ENCODE measurements at regions not wholly inside any gene's neighbourhood (a gene's known extent, or its start where the extent isn't known, plus 50 kb on each side); places are given as distances from the start of the nearest gene placed in this dataset.

GRCh38 chr6:193180-193579 is 99.1 kb upstream of the DUSP22 start:
- RAD21 ChIA-PET (ENCODE audit: low non-redundant PET in 1 of 2, low total read pairs in 2 of 2, uncharacterized antibody in 2 of 2, unreplicated experiment in 2 of 2) = no interaction called here
- DNase-seq (ENCODE audit: low read depth, low spot score) = no peak
- H3K36me3 ChIP-seq (ENCODE audit: control insufficient read depth in 1 of 2, insufficient read depth in 2 of 2, low read length in 2 of 2) = no peaks in the 10 kb centered on the region
- H3K4me1 ChIP-seq (ENCODE audit: control insufficient read depth in 1 of 2, insufficient read depth in 2 of 2, low read length in 2 of 2) = no peaks in the 10 kb centered on the region
- ATAC-seq = no peak
- CTCF ChIA-PET = no interaction called here
- H2AFZ ChIP-seq (ENCODE audit: low read depth, low read length, poor library complexity, severe bottlenecking) = no peak overlapping the region
- intact Hi-C loops (cut with micrococcal nuclease) = no loop called here
- H3K4me3 ChIP-seq (replicated peaks in 1 of 2; ENCODE audit: low read depth in 1 of 2, low read length in 2 of 2) = no peak overlapping the region
- no peaks in the 10 kb centered on the region for H4K20me1 ChIP-seq (ENCODE audit: insufficient read depth)
- no peaks in the 10 kb centered on the region for H3K9me3 ChIP-seq (ENCODE audit: control insufficient read depth in 1 of 2, insufficient read depth in 1 of 2, low read depth in 1 of 2, low read length in 2 of 2)
- no peak overlapping the region for H3K27ac ChIP-seq (ENCODE audit: low read depth, low read length)
- no peaks in the 10 kb centered on the region for H3K9me2 ChIP-seq (ENCODE audit: insufficient read depth)
- BruUV-seq (replicated peaks) = no TSS peak
- H3K9ac ChIP-seq (ENCODE audit: low read length) = no peak overlapping the region
- H3K27me3 ChIP-seq (ENCODE audit: insufficient read depth, low read length) = no peaks in the 10 kb centered on the region
- POLR2A ChIA-PET = no interaction called here
- H3K4me2 ChIP-seq (ENCODE audit: low read length) = no peak overlapping the region
- H3K79me2 ChIP-seq (ENCODE audit: insufficient read depth, low read length) = no peaks in the 10 kb centered on the region
- TF ChIP-seq POLR2AphosphoS5 (IDR thresholded peaks at IDR 0.05; ENCODE audit: low read depth, low read length) (no peak), JUND (IDR thresholded peaks at IDR 0.05) (no peak), ZFX (IDR thresholded peaks at IDR 0.05) (no peak), EZH2 (IDR thresholded peaks at IDR 0.05) (no peak), SRF (IDR thresholded peaks at IDR 0.05; ENCODE audit: low read depth) (no peak), CBX3 (IDR thresholded peaks at IDR 0.05; ENCODE audit: low read depth) (no peak), ATF3 (IDR thresholded peaks at IDR 0.05) (no peak), RAD21 (IDR thresholded peaks at IDR 0.05; ENCODE audit: low read depth) (no peak), EGR1 (IDR thresholded peaks at IDR 0.05; ENCODE audit: low read depth) (no peak), CTCF (IDR thresholded peaks at IDR 0.05 in 2 of 3, conservative IDR thresholded peaks at IDR 0.05 in 1 of 3; ENCODE audit: borderline replicate concordance in 1 of 3, insufficient read depth in 1 of 3, low read depth in 2 of 3, low read length in 2 of 3) (no peak)
- TF ChIP-seq, protein P1, sequence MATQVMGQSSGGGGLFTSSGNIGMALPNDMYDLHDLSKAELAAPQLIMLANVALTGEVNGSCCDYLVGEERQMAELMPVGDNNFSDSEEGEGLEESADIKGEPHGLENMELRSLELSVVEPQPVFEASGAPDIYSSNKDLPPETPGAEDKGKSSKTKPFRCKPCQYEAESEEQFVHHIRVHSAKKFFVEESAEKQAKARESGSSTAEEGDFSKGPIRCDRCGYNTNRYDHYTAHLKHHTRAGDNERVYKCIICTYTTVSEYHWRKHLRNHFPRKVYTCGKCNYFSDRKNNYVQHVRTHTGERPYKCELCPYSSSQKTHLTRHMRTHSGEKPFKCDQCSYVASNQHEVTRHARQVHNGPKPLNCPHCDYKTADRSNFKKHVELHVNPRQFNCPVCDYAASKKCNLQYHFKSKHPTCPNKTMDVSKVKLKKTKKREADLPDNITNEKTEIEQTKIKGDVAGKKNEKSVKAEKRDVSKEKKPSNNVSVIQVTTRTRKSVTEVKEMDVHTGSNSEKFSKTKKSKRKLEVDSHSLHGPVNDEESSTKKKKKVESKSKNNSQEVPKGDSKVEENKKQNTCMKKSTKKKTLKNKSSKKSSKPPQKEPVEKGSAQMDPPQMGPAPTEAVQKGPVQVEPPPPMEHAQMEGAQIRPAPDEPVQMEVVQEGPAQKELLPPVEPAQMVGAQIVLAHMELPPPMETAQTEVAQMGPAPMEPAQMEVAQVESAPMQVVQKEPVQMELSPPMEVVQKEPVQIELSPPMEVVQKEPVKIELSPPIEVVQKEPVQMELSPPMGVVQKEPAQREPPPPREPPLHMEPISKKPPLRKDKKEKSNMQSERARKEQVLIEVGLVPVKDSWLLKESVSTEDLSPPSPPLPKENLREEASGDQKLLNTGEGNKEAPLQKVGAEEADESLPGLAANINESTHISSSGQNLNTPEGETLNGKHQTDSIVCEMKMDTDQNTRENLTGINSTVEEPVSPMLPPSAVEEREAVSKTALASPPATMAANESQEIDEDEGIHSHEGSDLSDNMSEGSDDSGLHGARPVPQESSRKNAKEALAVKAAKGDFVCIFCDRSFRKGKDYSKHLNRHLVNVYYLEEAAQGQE (IDR thresholded peaks at IDR 0.05; ENCODE audit: low read depth) = no peak

Measured in HCT116 (cell line).